ENCODE measurements at regions not wholly inside any gene's neighbourhood (a gene's known extent, or its start where the extent isn't known, plus 50 kb on each side); places are given as distances from the start of the nearest gene placed in this dataset.

DNA sequence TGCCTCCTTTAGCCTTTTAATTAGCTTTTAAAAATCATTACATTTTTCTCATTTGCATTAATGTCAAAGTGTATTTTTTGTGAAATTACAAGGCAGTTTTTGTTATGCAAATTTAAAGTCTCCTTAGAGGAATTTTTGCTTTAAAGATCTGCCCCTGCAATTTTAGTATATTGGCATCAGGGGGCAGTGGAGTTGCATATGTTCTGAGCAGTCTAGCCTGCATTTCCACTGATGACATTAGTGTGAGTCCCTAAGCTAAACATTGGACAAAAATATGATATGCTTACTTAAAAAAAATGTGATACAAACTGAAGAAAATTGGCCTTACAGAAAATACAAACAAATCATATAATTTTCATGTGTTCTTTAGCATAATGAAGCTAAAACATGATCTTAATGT is 426.5 kb downstream of the SLC4A3 start:
- TF ChIP-seq EZH2phosphoT487 (IDR thresholded peaks at IDR 0.05; ENCODE audit: insufficient read depth, low read depth): no peak
- TF ChIP-seq EZH2 (IDR thresholded peaks at IDR 0.05; ENCODE audit: insufficient read depth, poor library complexity, severe bottlenecking): no peak
